GM21529 (cell line): ENCODE measurements at regions not wholly inside any gene's neighbourhood (a gene's known extent, or its start where the extent isn't known, plus 50 kb on each side); places are given as distances from the start of the nearest gene placed in this dataset.

Experiments
- ATAC-seq: cut with Tn5 transposase; IDR thresholded peaks from one replicate; pipeline ENCODE4 v1.9.1; 2021; ENCODE audit not compliant: unreplicated experiment

DNA sequence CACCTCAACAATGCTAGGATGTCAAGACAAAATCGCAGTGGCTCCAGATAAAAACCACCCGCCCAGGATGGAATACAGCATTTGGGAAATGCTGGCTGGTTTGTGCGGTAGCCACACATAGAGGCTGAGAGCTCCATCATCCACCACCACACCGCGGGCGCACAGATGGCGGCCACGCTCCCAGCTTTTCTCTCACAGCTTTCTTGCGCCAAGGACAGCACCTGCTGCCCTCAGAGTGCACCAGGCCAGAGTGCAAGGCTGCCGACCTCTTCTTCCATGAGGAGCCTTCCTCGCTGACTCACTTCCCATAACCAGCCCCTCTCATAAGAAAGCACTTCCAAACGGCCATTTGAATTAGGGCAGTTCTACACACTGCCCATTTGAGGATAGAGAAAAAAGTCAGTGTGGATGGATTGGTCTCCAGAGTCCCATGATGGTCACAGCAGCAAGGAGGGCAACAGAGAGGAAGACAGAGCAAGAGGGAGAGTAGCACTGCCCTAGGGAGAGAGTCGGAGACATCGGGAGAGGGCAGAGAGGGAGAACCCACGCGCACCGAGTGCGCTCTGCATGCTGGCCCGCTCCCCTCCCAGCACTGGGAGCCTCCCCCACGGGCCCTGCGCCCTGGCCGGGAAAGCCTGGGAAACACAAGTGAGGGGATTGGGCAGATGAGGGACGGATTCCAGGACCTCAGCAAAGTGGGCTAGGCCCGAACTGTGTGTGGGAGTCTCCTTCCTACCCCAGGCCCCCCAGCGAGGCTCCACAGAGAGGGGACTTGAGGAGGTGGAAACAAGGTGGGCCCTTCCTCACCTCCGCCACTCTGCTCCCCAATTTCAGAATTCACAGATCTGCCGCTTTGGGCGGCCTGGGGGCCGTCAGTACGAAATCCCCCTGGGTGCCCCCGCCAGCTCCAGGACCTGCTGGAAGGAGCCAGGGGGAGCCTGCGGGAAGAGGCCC, 156.9 kb downstream of the USP12 start:
- no peak for ATAC-seq

DNA sequence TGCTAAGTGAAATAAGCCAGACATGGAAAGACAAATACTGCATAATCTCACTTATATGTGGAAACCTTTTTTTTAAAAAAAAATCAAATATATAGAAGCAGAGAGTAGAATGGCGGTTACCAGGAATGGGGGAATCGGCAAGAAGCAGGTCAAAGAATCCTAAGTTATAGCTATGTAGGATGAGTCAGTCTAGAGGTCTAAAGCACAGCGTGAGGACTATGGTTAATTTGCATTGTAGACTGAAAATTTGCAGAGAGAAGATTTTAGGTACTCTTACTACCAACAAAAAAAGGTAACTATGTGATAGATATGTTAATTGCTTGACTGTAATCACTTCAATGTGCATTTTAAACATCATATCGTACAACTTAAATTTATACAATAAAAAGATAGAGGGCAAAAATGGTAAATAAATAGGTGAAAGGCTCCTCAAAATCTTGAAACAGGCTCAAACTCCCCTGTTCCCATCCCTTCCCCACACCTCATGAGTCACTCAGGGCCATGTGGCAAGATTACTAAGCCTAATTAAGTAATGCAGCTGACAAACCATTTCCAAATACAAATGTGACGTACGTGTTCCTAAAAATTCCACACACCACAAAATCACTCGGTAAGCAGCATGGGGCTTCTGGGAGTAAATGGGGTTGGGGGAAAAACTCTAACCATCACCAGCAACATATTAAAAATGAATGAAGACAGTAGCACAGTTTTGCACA, 159.0 kb downstream of the USP12 start:
- ATAC-seq, result no peak

DNA sequence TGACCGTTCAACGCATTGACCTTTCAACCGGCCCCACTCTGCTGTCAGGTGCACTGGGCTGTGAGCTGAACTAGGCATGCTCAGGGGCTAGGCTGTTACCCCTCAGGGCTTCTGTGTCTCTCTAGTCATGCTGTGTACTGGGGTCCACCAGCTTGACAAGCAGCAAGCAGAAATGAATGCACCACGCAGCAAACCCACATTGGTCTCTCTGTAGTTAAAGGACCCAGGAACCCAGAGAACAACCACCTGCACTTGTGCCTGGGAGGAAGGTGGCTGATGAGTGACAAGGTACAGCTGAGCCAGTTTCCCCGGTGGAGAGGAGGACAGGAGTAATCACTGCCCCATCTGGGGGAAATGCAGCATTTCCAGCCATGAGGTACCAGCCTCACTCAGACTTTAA, 159.9 kb downstream of the USP12 start:
- no peak for ATAC-seq

DNA sequence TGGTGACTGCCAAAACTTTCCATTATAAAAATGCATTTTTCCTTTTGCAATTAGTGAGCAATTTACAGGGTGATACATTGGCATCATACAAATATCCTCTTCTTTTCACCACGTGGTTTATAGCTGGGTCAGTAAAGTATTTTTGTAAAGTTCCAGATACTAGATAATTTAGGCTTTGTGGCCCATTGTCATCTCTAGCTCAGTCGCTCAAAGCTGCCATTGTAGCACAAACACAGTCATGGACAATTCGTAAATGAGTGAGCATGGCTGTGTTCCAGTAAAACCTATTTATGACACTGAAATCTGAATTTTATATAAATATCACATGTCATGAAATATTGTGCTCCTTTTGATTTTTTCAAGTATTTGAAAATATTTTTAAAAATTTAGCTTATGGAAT, 162.9 kb downstream of the USP12 start:
- no peak for ATAC-seq

DNA sequence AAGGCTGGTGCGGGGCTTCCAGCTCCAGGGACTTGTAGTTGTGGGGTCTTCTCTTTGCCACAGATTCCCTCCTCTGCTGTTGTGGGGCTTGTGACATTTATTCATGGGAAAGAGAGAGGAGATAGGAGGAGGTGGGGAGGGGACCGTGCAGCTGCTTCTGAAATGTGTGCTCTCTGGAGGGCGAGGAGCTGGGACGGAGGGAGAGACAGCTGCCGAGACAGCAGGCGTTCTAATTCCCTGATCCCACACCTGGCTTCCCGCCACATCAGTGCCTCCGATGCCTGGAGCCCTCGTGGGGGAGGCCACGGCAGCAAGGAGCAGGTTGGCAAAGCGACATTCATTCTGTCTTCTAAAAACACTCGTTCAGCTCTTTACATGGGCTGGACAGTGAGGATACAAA, 164.4 kb downstream of the USP12 start:
- ATAC-seq, result no peak

DNA sequence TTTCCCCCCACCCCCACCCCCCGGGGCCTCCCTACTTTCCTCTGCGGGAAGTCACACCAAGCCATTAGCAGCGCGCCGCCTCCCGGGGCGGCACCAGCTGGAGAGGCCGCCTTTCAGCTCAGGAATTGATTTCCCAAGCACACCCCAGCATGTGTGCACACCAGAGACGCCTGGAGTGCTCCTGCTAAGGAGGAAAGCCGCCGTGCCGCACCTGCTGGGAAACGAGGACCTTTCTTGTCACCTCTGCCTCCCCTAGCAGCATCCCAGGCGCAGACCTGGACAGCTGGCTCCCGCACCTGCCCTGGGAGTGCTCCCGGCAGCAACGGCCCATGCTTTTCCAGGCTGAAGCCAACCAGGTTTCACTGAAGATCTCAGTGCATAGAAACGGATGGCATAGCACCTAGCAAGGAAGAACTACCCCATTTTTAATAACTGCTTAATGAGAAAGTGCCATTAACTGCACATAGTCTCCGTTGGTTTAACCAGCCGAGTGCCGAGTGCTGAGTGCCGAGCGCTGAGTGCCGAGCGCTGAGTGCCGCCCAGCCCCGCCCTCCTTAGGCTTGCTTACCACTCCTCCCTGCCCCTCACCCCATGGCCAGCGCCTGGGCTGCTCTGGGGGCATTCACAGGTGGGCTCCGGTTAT, 165.0 kb downstream of the USP12 start:
- no peak for ATAC-seq

DNA sequence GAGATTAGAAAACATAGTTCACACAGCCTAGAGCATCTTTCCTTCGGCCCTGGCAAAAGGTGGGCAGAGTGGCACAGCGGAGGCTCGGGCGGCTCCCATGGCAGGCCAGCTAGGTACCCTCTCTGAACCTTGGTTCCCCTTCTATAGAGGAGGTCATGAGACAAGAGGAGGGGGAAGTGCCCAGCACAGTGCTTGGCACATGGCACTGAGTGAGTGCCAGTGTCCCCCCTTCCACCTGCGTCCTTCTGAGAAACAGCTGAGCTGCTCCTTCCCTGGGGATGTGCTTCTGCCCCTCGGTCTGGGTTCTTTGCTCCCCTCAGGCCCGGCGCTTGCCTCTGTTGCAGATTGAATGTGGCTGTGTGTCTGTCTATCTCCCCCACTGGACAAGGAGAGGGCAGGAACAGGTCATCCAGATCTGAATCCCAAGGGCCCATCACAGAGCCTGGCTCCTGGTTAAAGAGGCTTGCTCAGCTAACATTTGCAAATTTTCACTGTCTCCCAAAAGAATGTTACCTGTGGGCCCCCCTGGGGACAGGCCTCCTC, 165.6 kb downstream of the USP12 start:
- ATAC-seq, result no peak

DNA sequence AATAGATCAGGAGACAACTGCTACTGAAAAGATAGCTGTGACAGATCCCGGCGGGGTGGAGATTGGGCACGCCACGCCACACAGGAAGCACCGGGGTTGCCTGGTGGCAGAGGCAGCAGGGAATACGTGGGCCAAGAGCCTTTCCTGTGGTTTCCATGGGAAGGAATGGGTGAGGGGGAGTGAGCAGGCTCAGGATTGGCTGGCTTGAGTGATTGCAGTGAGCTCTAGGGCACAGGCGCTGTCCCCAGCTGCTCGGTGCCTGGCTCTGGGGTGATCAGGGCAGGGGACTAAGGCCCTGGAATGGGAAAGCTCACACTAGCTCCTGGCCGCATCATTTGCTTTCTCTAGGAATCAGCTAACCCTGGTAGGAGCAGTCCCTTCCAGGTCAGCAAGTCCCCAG, 166.1 kb downstream of the USP12 start:
- no peak for ATAC-seq

DNA sequence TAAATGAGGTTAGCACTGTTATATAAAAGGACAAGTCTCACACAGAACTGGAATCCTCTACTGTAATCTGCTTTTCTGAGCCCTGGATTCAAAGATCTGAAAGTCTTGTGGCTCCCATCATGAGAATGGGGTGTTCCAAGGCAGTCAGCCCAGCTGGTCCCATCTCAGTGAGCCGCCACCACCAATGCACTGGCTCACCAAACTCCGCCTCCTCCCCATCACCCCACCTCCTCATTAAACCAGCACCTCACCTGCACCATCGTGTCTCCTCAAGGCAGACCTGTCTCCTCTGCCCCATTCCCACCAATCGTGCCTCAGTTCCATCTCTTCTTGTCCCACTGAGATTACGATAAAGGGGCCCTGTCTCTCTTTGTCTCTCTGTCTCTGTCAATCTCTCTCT, 166.7 kb downstream of the USP12 start:
- ATAC-seq, result no peak

DNA sequence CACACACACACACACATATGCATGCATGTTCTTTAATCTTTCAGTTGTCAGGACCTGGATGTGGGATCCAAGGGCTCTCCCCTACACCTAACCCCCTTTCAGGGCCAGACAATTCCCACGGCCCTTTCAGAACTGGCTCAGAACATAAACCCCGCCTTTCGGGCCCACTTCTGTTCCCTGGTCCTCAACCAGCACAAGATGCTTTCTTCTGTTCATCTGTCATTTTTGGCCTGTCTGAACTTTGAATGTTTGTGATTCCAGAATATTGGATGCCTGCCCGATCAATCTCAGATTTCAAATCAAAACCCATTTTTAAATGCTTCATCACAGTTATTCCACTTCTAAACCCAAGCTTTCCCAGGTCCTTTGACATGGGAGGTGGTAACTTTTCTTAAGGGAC, 167.3 kb downstream of the USP12 start:
- no peak for ATAC-seq

DNA sequence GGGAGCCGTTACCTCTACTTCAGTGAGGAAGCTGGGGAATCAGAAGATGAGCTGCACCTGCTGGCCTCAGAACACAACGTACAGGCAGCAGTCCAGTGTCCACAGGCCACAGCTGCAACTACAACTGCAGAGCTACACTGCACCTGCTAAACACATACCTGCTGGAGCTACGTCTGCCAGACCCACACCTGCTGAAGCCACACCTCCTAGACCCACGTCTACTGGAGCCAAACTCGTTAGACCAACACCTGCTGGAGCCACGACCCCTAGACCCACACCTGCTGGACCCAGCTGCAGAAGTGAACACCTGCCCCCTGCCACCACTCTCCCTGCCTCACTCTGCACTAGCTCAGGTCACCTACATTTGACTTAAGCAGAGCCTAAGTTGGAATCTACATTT, 169.9 kb downstream of the USP12 start:
- no peak for ATAC-seq

DNA sequence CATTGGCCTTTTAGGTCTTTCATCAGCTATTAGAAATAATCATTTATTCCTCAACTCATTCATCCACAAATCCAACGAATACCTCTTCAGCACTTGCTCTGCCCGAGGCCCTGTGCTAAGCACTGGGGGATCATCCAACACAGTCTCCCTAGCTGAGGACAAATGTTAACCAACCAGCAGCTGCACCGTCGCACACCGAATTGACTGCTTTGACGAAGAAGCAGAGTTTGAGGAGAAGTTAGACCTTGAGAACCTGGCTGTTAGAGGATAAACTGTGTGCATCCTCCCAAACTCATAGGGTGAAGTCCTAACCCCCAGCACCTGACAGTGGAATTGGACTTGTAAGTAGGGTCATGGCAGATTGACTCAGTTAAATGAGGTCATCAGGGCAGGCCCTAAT, 170.9 kb downstream of the USP12 start:
- no peak for ATAC-seq

DNA sequence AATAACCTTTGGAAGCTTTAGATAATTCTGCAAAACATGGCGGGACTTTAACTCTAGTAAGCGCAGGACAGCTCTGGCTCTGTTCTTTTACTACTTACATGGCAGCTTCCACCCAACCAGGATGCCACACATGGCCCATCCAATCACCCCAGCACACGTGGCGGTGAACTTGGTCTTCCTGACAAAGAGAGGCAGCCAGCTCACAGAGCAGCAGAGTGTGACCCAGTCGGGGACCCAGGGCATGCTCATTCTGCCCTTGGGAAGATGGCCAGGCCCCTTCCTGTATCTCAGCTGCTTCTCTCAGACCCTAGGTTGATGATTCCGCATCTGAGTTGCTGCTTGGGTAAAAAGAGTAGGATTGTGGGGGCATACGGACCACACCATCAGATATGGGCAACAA, 172.1 kb downstream of the USP12 start:
- ATAC-seq, result no peak

DNA sequence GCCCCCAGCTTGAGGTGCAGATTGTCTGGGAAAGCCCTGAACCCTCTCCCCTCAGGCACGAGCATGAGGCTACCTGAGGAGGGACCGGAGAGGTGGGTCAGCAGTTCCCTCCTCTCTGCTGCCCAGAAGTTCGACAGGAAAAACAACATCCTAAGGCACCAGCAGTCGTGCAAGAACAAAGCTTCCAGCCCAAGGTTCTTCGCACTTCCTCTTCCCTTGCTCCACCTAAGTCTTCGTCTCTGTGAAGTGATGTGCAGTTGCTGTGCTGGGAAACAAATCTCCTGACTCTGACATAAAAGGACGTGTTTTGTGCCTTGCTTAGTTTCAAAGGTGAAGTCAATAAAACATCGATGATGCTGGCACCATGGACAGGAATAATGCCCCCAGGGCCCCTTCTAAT, 173.3 kb downstream of the USP12 start:
- no peak for ATAC-seq

DNA sequence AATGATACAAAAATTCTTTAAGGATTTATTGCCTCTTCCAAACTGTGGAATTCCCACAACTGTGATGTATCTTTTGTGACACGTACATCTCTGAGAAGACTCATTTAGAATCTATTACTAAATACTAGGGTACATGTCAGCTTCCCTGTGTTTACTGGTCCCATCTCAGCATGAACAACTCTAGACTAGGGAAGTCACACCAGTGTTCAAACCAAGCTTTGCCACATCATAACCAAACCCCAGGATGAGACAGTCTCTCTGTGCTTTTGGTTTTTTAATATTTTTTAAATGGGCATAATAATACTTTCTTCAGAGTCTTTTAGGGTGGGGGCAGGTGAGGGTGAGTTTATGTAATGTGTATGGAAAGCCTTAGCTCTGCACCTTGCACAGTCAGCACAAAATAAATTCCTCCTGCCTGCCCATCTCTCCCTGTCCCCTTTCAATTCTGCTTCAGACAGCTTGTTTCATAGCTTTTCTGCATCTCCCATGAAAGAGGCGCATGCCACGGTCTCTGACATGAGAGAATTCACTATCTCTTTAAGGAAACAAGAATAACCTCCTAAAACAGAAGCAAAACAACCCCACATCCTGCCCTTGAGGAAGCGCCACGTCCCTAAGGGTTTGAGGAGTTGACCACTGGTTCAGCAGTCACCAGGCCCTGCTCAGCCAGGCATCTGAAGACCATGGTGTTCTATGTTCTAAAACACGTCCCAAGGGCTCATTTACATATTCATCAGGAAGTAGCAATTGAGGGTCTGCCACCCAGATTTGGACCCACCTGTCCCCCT, 174.5 kb downstream of the USP12 start:
- peak; percentile 97 for ATAC-seq

DNA sequence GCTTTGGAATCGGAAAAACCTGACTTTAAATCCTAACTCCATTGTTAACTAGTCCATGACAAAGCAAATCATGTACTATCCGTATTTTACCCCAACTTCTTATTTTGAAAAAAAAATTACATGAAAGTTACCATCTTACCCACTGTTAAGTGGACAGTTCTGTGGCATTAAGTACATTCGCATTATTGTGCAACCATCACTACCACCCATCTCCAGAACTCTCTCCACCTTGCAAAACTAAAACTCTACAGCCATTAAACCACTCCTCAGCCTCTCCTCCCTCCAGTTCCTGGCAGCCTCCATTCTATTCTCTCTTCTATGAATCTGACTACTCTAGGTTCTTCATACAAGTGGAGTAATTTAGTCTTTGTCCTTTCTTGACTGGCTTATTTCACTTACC, 176.5 kb downstream of the USP12 start:
- ATAC-seq, result no peak

DNA sequence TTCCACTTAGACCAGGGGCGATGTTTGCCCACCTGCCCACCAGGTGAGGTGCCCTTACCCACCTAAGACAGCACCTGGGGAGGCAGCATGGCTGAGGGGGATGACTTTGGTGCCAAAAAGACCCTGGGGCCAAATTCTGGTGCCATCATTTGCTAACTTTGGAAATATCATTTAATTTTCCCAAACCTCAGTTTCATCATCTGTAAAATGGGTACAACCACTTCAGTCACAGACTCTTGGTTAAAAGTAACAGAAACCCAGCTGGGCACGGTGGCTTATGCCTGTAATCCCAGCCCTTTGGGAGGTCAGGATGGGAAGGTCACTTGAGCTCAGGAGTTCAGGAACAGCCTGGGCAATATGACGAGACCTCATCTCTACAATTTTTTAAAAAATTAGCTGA, 177.8 kb downstream of the USP12 start:
- no peak for ATAC-seq

DNA sequence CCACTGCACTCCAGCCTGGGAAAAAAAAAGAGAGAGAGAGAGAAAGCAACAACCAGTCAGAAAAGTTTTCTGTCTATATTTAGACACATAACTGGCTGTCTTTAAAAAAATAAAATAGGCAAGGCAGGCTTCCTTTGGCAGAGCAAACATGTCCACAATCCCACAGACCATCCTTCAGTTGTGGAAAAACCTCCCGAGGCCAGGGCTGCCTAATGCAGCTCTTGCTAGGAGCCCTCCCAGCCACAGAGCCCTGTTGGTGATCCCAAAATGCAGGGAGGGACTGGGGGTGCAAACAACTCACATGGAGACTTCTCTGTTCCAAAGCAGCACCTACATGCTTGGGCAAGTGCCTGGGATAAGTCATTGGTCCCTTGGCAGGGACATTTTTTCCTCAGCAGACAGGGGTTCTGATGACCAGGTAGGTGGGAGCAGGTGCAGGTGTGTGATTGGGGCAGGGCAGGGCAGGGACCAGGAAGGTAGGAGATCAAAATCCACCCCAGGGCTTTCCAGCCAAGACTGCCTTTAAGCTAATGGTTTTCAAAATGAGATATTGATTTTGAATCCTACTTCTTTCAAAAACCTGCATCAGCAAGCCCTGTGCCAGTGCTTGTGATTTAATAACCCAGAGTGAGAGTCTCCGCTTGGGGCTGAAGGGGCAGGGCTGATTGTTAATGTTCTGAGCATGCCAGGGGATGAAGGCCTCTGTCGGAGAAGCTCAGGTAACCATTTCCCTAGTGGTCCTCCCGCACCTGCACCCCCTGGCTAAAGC, 178.5 kb downstream of the USP12 start:
- no peak for ATAC-seq

DNA sequence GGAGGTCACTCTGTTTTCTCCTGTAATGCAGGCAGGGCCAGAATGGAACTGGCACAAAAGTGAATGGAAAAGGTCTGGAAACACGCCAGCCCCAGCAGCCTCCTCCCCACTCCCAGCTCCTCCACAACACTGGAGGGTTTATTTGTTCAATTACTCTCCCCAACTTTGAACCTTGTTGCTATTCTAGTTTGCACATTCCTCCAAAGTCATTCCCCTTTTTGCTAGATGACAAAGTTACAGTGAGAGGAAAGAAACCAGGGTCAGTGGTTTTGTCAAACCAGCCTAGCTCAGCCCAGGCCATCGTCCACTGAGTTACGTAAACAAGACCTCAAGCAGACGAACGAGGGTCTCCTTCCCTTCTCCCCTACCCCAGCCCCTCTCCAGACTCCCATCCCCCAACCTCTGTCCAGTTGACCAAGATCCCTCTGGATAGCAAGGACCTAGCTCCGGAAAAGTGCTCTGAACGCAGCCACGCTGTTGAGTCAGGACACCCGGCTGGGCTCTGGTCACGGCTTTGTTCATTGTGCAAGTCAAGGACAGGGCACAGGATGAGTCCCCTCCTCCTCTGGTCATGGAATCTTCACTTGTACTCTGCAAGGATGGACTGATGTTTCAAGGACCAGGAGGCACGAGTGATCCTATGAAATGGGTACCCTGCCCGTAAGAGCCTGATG, 180.0 kb downstream of the USP12 start:
- no peak for ATAC-seq
